Transverse colon (tissue), 4 donors: ENCODE measurements at regions not wholly inside any gene's neighbourhood (a gene's known extent, or its start where the extent isn't known, plus 50 kb on each side); places are given as distances from the start of the nearest gene placed in this dataset.

Experiments
- DNase-seq: peaks from one replicate; pipeline ENCODE4 v3.0.0-alpha.2; 2019
- H3K27ac ChIP-seq, 4 donors: fragments of 200-600 bp; sonication (generic); 2 replicates each; pipeline ENCODE4 v1.5.1; 2016 to 2018; ENCODE audit warnings: inconsistent platforms in 4 of 4
- H3K27me3 ChIP-seq: fragments of 200-600 bp; sonication (generic); 2 replicates; pipeline ENCODE4 v1.5.1; 2017; ENCODE audit warnings: inconsistent platforms
- H3K36me3 ChIP-seq, 4 donors: fragments of 200-600 bp; sonication (generic); 2 replicates each; pipeline ENCODE4 v1.5.1; 2017 to 2019; ENCODE audit warnings: inconsistent platforms in 4 of 4
- H3K4me1 ChIP-seq, 4 donors: fragments of 200-600 bp; sonication (generic); 2 replicates each; pipeline ENCODE4 v1.5.1; 2017 to 2020; ENCODE audit warnings: inconsistent platforms in 4 of 4
- H3K4me3 ChIP-seq, 4 donors: fragments of 200-600 bp; sonication (generic); 1 replicate in 1 of 4; 2 replicates in 3 of 4; pipeline versions ENCODE4 v1.5.1 to v1.6.1; 2017 to 2019; ENCODE audit warnings: inconsistent platforms in 4 of 4
- H3K9me3 ChIP-seq, 2 donors: fragments of 200-600 bp; sonication (generic); 2 replicates each; pipeline ENCODE4 v1.5.1; 2017 to 2019; ENCODE audit warnings: inconsistent platforms in 2 of 2
- EP300 ChIP-seq: sonication (generic); formaldehyde crosslinking; IDR thresholded peaks from one replicate; pipeline ENCODE4 v1.6.1; 2017; ENCODE audit warnings: antibody characterized with exemption, low read depth
- POLR2A ChIP-seq: fragments of 450-650 bp; IDR thresholded peaks from one replicate; pipeline ENCODE4 v1.6.1; 2016; ENCODE audit warnings: antibody characterized with exemption, mild to moderate bottlenecking, moderate library complexity
- POLR2AphosphoS5 ChIP-seq, 3 donors: sonication (generic); formaldehyde crosslinking; IDR thresholded peaks; one replicate each; pipeline ENCODE4 v1.6.1; 2016; ENCODE audit warnings: antibody characterized with exemption in 3 of 3
- WGBS, 2 donors: methylation state at CpG; one replicate each; pipeline ENCODE4 v1.1.5; 2018; ENCODE audit warnings: low coverage in 1 of 2; 5-methylcytosine and 5-hydroxymethylcytosine counted together
- in situ Hi-C, 4 donors: fragments of 200-750 bp; cut with MboI; loops; one replicate each; pipeline versions ENCODE4 v1.15.0 to v1.15.1; 2017; ENCODE audit warnings: low sequenced_read_pairs in 3 of 4, low pct_ligation_motif_present in 1 of 4, low pct_unique_long_range_greater_than_20kb in 1 of 4
- intact Hi-C: fragments of 100-400 bp; cut with DNase I; formaldehyde crosslinking; loops from one replicate; pipeline ENCODE4 v1.15.1; 2023; ENCODE audit warnings: low total_unique reads
- TF ChIP-seq, protein P1 (sequence below), 5 experiments: fragments of 200-600 bp in 3 of 5; fragments of 450-650 bp in 2 of 5; sonication (generic) in 3 of 5; IDR thresholded peaks; 1 replicate in 2 of 5; 2 replicates in 3 of 5; pipeline ENCODE4 v1.5.1; 2016 to 2017; ENCODE audit warnings: antibody characterized with exemption in 5 of 5, inconsistent platforms in 3 of 5, mild to moderate bottlenecking in 2 of 5, moderate library complexity in 1 of 5

DNA sequence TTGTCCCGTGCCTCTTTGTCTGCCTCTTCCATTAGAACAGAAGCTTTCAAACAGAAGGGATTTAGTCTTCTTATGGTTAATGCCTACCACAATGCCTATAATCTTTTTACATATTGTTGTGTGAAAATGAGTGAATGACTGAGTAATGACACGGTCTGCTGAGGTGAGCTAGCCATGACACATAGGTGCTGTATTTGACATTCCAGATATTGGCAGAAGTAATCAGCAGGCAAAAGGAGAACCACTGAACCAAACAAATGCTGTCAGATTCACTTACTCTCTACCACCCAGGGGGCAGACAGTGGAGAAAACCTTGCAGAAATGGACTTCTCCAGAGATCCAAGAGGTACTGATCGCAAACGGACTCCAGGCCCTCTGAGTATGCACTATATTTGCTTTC lies 377.2 kb upstream of the VWC2 start:
- no peaks in the 10 kb centered on the region for H3K36me3 ChIP-seq
- no peak overlapping the region for H3K4me3 ChIP-seq
- H3K27me3 ChIP-seq, result no peaks in the 10 kb centered on the region
- intact Hi-C loops, result no loop called here
- H3K4me1 ChIP-seq, result no peaks in the 10 kb centered on the region
- no peak for TF ChIP-seq POLR2AphosphoS5 (IDR thresholded peaks at IDR 0.05)
- TF ChIP-seq, protein P1, sequence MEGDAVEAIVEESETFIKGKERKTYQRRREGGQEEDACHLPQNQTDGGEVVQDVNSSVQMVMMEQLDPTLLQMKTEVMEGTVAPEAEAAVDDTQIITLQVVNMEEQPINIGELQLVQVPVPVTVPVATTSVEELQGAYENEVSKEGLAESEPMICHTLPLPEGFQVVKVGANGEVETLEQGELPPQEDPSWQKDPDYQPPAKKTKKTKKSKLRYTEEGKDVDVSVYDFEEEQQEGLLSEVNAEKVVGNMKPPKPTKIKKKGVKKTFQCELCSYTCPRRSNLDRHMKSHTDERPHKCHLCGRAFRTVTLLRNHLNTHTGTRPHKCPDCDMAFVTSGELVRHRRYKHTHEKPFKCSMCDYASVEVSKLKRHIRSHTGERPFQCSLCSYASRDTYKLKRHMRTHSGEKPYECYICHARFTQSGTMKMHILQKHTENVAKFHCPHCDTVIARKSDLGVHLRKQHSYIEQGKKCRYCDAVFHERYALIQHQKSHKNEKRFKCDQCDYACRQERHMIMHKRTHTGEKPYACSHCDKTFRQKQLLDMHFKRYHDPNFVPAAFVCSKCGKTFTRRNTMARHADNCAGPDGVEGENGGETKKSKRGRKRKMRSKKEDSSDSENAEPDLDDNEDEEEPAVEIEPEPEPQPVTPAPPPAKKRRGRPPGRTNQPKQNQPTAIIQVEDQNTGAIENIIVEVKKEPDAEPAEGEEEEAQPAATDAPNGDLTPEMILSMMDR (IDR thresholded peaks at IDR 0.05), result no peak
- no peak for TF ChIP-seq POLR2A
- TF ChIP-seq EP300, result no peak
- 67 to 80% methylated on average over 1 to 4 of the region's 4 CpGs for WGBS, 2 donors
- H3K27ac ChIP-seq, result no peak overlapping the region
- no peaks in the 10 kb centered on the region for H3K9me3 ChIP-seq
- DNase-seq, result no peak
- in situ Hi-C loops, result no loop called here

GRCh38 chr7:49397750-49398149 lies 375.7 kb upstream of the VWC2 start:
- no peaks in the 10 kb centered on the region for H3K4me1 ChIP-seq
- TF ChIP-seq, protein P1 (IDR thresholded peaks at IDR 0.05), result no peak
- TF ChIP-seq POLR2A (no peak), EP300 (no peak), POLR2AphosphoS5 (IDR thresholded peaks at IDR 0.05) (no peak)
- in situ Hi-C loops, result no loop called here
- H3K27me3 ChIP-seq, result no peaks in the 10 kb centered on the region
- WGBS, 2 donors, result 81 to 97% methylated on average over 4 of the region's 4 CpGs
- DNase-seq, result no peak
- H3K36me3 ChIP-seq, result no peaks in the 10 kb centered on the region
- intact Hi-C loops, result no loop called here
- no peak overlapping the region for H3K27ac ChIP-seq
- H3K9me3 ChIP-seq, result no peaks in the 10 kb centered on the region
- H3K4me3 ChIP-seq, result no peak overlapping the region

DNA sequence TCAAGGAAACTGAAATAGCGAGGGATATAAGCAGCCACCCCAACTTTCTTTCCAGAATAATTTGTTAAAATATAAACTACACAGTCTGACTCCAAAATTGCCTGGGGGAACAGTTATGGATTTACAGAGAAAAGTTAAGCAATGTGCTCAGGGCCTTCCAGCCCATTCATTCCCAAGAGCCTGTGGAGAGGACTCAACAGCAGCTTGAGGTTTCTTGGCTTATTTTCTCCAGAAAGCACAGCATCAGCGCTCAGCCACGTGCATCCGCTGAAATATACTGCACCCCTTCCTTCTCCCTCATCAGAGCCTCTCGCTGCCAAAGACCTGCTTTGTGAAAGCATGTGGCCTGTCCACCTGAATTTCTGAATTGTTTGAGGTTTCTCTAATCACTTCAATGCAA lies 375.2 kb upstream of the VWC2 start:
- TF ChIP-seq, protein P1 (IDR thresholded peaks at IDR 0.05), result no peak
- TF ChIP-seq EP300 (no peak), POLR2A (no peak), POLR2AphosphoS5 (IDR thresholded peaks at IDR 0.05) (no peak)
- 68% methylated on average over 5 of the region's 5 CpGs for WGBS, 2 donors
- in situ Hi-C loops, result no loop called here
- Histone ChIP-seq H3K4me1 (no peaks in the 10 kb centered on the region), H3K36me3 (no peaks in the 10 kb centered on the region), H3K27me3 (no peaks in the 10 kb centered on the region), H3K9me3 (no peaks in the 10 kb centered on the region), H3K27ac (no peak overlapping the region), H3K4me3 (no peak overlapping the region)
- intact Hi-C loops, result no loop called here
- DNase-seq, result no peak

DNA sequence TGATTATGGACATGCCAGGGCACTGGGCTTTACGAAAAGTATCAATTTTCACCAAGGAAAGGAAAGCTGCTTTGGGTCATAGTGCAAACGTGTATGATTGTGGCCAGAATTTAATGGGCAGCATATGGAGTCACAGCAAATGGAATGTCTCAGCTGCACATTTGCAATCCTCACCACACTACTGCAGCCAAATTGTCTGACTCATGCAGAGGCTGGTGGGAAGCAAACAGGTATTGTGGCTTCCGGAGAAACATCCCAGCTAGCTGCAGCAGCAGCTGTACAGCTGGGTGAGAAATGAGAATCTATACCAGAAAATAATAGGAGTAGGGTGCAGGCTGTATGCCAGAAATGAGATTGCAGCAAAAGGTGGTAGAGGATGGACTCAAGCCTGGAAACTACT lies 374.7 kb upstream of the VWC2 start:
- H3K36me3 ChIP-seq, result no peaks in the 10 kb centered on the region
- no peak overlapping the region for H3K4me3 ChIP-seq
- H3K4me1 ChIP-seq, result no peaks in the 10 kb centered on the region
- 60 to 61% methylated on average over 1 to 3 of the region's 3 CpGs for WGBS, 2 donors
- no peaks in the 10 kb centered on the region for H3K27me3 ChIP-seq
- TF ChIP-seq, protein P1 (IDR thresholded peaks at IDR 0.05), result no peak
- TF ChIP-seq EP300, result no peak
- no peak for TF ChIP-seq POLR2A
- no peak for TF ChIP-seq POLR2AphosphoS5 (IDR thresholded peaks at IDR 0.05)
- intact Hi-C loops, result no loop called here
- H3K27ac ChIP-seq, result no peak overlapping the region
- in situ Hi-C loops, result no loop called here
- no peaks in the 10 kb centered on the region for H3K9me3 ChIP-seq
- DNase-seq, result no peak
